Fibroblast of lung (primary cell): ENCODE measurements at regions not wholly inside any gene's neighbourhood (a gene's known extent, or its start where the extent isn't known, plus 50 kb on each side); places are given as distances from the start of the nearest gene placed in this dataset.

ENCODE experiments used
- EZH2 ChIP-seq: IDR thresholded peaks from 2 replicates; pipeline ENCODE4 v1.5.1; 2012; ENCODE audit warnings: low read length, control low read depth, mild to moderate bottlenecking; ENCODE audit errors: missing control alignments
- TF ChIP-seq, protein P1 (sequence below), 2 donors: IDR thresholded peaks in 1 of 2; conservative IDR thresholded peaks in 1 of 2; 1 replicate in 1 of 2; 2 replicates in 1 of 2; pipeline ENCODE4 v1.5.1; 2011 to 2012; ENCODE audit warnings: low read length in 2 of 2, control low read depth in 1 of 2, inconsistent platforms in 1 of 2, low read depth in 1 of 2, mild to moderate bottlenecking in 1 of 2

DNA sequence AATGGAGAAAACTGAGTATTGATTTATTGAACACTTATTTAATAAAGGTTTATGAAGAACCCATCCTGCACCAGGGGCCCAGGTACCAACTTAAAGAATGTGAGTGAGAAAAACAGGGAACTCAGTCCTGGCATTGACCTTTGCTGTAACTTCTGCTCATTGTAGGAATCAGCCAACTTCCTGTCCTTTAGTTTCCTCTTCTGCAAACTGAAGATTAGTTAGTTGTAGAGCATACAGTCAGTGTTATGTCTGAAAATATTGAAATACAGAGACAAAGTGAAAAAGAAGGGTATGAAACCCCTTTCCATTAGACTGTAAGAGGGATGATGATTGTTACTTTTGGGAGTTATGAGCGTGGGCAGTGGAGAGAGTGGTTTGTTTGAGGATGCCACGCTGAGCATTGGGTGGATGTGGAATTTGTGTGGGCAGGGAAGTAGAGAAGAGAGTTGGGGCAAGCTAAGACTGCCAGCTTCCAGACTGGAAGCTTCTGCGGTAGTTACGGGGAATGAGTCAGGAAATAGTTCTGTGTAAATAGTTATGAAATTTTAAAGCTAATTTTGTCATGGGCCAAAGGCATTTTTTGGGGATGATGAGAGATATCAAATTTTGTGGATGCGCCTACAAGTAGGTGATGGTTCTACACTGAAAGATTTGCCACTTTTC lies 89.2 kb downstream of the GPR88 start:
- TF ChIP-seq EZH2: no peak
- TF ChIP-seq, protein P1, sequence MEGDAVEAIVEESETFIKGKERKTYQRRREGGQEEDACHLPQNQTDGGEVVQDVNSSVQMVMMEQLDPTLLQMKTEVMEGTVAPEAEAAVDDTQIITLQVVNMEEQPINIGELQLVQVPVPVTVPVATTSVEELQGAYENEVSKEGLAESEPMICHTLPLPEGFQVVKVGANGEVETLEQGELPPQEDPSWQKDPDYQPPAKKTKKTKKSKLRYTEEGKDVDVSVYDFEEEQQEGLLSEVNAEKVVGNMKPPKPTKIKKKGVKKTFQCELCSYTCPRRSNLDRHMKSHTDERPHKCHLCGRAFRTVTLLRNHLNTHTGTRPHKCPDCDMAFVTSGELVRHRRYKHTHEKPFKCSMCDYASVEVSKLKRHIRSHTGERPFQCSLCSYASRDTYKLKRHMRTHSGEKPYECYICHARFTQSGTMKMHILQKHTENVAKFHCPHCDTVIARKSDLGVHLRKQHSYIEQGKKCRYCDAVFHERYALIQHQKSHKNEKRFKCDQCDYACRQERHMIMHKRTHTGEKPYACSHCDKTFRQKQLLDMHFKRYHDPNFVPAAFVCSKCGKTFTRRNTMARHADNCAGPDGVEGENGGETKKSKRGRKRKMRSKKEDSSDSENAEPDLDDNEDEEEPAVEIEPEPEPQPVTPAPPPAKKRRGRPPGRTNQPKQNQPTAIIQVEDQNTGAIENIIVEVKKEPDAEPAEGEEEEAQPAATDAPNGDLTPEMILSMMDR (conservative IDR thresholded peaks at IDR 0.05 in 1 of 2, IDR thresholded peaks at IDR 0.05 in 1 of 2; ENCODE audit: low read depth in 1 of 2, low read length in 2 of 2): no peak
